OCI-M1 (cell line): ENCODE measurements at regions not wholly inside any gene's neighbourhood (a gene's known extent, or its start where the extent isn't known, plus 50 kb on each side); places are given as distances from the start of the nearest gene placed in this dataset.
"Not testable (repeated sequence)": the region's sequence is repeated elsewhere in the genome, so short reads cannot be mapped to it uniquely, and the experiment has no call there.

Source experiments
- DNase-seq: peaks from one replicate; lab custom pipeline; 2025; lab: John Stamatoyannopoulos, UW

DNA sequence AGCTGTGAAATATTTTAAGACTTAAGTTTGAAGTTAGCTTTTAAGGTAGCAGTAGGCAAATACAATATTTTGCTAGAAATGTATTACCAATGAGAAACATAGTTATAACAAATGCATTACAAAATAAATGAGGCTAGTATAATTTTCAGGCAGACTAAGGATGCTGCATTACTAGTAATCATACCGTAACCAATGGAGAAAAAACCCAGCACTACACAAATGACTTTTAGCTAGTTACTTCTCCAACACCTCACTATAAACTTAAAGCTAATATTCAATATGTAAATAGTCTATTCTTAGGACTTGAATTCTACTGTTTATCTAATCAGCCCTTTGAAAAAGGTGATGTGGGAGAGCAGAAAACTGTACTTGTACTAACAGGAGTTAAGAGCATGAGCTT is 285.3 kb upstream of the KLF14 start:
- no peak for DNase-seq

DNA sequence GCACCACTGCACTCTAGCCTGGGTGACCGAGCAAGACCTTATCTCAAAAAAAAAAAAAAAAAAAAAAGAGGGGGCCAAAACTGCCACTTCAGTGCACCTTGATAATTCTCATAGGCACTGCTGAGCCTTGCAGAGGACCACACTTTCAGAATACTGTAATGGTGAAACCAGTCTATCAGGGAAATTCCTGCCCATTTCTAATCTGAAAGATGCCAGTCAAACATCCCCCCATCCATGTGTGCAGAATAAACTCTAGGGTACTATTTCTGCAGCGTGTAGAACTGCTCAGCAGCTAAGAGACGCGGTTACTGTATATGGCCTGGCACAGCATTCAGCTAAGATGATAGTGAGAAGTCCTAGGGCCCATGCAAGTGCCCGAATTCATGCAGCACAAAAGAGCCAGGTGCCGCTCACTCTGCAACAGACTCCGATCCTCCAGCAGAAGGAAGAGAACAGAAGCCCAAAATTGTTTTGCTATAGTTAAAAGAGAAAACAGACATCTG is 286.8 kb upstream of the KLF14 start:
- no peak for DNase-seq

DNA sequence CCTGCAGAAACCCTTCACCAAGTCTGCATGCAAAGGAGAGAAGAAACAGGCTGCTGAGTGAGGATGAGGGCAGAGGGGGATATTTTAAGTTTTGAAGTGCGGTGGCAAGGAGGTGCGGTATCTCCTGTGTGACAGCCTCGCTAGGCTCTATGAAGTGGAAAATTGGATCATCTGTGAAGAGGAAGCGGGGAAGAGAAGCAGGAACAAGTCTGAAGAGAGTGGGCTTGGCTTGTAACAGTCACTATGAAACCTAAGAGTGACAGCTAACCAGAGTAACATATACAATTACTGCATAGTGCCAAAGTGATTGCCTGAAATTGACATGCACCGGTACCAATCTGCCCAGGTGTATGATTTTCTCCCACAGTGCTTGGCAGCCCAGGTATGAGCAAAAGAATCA is 287.5 kb upstream of the KLF14 start:
- no peak for DNase-seq

DNA sequence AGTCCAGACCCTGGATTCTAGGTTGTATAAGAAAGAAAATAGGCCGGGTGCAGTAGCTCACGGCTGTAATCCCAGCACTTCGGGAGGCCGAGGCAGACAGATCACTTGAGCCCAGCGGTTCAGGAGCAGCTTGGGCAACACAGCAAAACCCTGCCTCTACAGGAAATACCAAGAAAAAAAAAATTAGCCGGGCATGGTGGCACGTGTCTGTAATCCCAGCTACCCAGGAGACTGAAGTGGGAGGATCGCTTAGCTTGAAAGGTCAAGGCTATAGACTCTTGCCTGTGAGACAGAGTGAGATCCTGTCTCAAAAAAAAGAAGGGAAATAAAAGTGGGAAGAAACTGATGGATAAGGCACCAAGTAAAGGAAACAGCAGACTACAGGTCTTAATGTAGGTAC is 287.9 kb upstream of the KLF14 start:
- no peak for DNase-seq

DNA sequence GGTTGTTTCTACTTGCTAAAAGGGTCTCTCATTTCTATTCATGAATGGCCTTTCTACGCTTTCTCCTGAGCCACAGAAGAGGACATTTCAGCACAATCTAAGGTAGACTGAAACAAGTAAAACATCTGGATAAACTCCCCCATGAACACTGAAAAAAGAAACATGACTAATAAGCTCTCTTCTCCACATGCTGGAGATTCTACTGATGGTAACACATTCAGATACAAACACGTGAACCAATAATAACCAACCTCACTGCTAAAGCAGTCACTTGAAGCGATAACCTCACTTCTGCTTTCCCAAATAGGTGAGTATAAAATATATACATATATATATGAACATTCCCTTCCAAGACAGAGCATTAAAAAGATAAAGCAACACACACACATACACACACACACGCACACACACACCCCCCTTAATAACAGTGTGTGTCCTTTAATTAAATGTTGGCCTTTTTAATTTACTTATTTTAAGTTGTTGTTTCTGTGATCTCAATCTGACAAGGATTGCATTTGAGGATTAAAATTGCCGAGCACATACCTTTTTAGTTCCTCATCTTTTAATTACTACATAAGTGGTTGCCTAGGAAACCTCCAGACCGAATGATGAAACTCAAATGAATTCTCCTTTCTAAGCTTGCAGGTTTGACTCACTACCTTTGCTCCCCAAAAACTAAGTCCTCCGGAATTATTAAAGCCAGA is 292.4 kb upstream of the KLF14 start:
- peak; percentile 4 for DNase-seq

DNA sequence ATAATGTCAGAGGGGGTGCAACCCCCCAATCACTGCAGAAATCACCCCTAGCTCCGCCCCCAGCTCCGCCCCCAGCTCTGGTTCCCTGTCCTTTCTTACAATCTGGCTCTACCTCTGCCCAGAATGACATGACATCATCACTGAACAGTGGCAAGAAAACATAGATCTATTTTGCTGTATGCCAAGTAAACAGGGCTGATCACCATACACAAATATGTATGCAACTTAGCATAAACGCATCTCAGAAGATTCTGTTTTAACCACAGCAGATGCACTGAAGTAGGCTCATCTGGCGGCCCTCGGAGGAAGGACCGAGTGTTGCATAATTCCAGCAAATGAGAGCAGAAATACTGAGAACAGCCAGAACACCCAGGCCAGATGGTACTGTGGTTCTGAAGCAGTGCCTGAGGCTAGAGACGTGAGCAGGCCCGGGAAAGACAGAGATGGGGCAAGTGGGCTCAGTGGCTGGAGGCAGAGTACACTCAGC is 293.3 kb upstream of the KLF14 start:
- no peak for DNase-seq

DNA sequence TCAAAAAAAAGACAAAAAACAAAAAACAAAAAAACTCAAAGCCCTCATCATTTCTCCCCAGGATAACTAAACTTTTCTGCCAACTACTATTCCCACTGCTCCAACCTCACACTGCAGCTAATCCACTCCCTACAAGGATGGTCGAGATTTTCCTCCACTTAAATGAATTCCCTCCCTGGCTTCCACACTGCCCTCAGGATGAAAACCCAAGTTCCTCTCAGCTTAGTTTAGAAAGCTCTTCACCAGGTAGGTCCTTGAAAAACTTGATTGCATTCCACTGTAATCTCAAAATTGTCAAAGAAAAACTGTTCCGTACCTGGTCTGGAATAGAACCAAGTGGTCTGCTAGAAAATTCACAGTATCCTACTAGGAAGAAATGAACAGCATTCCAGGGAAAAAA is 294.3 kb upstream of the KLF14 start:
- DNase-seq = no peak

DNA sequence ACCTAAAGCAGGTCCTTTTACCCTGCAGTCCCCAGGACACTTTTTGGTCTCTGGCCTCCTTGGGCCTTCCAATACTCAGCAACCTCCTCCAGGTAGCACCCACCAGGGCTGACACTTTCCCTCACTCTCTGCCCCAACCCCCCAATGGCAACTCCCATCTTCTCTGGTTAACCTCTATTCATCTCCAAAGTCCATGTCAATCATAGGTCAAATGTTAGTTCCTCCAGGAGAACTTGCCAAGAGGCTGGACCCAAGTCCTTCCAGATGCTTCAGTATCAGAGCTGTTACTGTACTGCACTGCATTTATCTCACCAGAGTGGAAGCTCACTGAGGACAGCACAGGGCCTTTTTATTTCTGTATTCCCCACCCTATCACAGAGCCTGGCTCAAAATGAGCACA is 295.0 kb upstream of the KLF14 start:
- DNase-seq = no peak

DNA sequence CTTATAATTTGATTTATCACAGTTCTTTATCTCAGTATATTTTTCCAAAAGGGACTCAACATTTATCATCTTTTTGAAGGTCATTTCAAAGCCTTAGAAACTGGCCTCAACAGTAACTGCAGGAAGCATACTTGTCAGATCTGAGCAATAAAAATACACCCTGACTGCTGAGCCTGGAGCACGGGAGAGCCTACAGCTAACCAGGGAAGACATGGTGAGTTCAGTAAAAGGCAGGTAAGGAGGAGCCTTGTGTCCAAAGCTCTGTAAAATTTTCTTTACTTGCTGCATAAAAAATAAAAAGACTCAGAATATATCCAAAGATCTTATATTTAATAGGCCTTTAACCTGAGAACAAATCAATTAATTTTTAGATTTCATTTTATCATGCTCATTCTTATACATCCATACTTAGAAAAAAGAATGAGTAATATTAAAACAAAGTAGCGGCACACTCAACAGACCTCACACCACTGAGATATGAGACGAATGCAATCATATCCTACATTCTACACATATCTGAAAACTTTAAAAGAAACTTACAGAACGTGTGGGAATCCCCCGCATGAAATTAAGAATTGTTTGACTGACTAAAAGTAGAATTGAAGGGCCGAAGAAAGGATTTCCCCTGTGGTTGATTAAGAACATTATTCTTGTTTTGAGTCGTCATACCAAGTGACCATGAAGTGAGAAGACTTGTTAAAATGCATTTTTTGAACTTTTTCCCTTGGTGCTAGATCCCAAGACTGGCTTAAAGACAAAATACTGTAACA is 296.4 kb upstream of the MKLN1 start:
- no peak for DNase-seq

DNA sequence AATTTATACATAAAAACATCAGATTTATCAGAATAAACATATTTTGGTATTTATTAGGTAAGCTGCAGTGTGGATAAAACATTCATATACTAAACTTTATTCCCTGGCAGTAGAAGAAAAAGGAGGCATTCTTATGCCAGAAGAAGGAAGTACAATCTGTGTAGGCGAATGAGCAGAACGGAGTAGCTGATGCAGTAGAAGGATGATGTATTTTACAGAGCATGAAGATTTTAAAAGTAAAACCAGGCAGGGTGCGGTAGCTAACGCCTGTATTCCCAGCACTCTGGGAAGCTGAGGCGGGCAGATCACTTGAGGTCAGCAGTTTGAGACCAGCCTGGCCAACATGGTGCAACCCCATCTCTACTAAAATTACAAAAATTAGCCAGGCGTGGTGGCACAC is 294.9 kb upstream of the MKLN1 start:
- no peak for DNase-seq

DNA sequence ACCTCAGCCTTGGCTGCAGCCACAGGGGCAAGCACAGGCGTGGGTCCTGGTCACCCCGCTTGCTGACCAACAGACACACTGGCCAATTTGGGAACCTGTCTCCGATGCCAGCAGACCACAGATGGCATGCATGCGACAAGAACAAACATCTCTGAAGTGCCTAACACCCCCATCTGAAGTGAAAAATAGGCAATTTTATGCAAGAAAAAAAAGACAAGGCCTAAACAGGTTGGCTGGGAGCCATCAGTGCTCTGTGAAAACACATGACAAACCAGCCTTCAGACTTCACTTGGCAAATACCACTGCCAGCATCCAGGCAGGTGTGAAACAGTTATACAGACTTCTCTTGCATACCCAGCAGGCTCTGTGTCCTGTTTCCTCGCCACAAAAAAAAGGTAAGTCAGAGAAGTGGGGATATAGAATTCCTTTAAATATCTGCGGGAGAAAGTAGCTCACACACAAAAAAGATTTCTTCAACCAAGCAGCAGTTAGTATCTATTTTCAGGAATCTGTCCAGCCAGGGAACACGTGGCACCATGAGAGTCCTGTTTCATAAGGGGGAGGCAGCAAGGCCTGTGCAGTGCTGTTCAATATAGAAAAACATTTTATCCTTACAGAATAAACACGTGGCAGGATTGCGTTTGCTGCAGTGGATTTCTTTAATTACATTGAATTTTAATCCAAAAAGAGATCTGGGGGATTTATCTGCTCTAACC is 293.4 kb upstream of the MKLN1 start:
- DNase-seq = no peak

DNA sequence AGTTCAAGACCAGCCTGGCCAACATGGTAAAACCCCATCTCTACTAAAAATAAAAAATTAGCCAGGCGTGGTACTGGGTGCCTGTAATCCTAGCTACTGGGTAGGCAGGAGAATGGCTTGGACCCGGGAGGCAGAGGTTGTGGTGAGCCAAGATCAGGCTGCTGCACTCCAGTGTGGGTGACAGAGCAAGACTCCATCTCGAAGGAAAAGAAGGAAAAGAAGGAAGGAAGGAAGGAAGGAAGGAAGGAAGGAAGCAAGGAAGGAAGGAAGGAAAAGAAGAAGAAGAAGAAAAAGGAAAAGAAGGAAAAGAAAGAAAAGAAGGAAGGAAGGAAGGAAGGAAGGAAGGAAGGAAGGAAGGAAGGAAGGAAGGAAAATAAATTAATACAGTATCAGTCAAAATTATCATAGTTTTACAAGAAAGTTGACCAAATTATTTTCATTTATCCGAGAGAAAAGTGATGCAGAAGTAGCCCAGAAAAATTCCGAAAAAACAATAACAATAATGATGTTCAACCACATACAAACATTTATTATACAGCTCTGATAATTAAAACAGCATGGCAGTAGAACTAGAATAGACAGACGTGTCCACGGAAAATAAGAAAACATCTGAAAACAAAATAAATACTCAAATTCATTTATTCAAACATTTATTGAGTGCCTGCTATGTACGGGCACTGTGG is 292.4 kb upstream of the MKLN1 start:
- DNase-seq = no peak

DNA sequence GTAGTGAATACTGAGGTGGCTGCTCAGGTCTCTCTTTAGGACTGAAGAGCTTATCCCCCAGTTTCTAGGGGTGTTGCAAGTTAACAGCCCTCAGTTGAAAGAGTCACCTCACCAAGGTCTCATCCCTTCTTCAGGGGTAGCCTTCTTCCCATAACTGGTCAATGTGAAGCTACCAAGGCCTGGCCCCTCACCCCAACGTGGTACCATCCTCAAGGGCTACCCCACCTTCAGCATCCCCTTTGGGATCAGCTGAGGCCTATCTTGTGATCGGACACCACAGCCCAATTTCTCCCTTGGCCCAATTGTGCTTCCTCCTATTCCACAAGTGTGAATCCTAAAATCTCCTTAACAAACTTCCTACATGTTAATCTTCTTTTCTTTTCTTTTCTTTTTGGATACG is 289.5 kb upstream of the MKLN1 start:
- DNase-seq = no peak

DNA sequence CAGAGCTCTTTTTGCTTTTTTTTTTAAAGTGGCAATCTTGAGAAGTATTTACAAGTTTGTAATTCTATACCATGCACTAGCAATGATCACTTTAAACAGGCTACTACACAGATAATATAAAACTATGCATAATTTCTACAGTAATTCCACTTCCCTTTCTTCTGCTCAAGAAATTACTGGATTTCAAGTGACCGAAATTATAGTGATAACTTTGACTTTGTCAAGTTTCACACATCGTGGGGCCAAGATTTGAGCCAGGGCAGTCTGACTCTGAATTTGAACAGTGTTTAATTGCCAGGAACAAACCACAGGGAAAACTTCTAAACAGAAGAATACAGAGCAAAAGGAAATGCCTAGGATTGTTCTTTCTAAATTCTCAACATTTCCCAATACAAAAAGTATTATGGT is 288.3 kb upstream of the MKLN1 start:
- peak; percentile 9 for DNase-seq

DNA sequence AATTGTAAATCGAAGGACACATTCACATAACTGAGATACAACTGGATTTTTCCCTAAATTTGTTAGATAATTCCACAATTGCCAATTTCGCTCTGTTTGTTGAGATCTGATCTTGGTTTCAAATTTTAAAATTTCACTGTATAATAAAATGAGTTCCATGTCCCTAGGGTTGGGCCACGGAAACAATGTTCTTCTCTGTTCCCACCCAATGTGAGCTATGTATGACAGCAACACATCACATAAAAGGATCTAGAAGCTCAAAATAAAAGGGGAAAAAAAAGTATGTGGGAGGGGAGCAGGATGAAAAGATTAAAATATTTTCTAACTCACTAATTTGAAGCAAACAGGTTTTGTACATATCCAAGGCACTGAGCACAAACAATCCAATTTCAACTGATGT is 287.8 kb upstream of the MKLN1 start:
- DNase-seq = no peak

DNA sequence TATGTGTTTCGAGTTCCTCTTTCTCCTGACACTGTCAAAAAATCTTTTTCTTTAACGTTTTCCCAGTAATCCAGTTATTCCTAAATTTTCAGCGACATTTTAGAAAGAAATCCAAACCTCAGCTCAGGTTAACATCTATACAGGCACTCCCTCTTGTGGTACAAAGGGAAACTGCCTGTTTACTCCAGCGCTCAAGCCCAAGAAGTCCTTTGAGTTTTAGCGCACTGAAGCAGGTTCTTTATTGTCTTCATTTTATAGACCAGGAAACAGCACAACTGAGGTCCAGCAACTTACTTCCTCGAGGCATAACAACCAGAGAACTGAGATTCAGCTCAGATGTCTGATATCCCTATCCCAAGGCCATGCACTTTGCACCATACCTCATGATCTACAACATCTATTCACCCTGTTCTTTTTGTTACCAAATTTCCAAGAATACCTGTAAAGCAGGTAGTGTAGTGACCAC is 287.2 kb upstream of the MKLN1 start:
- DNase-seq = peak; percentile 78

DNA sequence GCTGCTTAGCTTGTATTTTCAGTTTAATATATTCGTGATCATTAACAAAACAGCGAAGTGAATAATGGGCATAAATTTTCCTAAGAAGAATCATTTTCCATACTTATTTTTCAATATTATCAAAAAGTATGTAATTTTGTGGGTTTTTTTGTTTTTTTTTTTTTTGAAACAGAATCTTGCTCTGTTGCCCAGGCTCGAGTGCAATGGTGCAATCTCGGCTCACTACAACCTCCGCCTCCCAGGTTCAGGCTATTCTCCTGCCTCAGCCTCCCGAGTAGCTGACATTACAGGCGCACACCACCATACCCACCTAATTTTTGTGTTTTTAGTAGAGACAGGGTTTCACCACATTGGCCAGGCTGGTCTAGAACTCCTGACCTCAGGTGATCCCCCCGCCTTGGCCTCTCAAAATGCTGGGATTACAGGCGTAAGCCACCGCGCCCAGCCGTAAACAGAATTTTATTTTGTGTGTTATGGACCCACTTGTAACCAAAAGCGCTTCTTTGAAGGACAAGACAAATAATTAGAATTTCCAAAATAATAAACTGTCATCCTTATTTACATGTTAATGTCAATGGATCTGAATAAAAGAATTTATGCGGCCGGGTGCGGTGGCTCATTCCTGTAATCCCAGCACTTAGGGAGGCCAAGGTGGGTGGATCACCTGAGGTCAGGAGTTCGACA is 286.5 kb upstream of the MKLN1 start:
- DNase-seq = not testable (repeated sequence)

DNA sequence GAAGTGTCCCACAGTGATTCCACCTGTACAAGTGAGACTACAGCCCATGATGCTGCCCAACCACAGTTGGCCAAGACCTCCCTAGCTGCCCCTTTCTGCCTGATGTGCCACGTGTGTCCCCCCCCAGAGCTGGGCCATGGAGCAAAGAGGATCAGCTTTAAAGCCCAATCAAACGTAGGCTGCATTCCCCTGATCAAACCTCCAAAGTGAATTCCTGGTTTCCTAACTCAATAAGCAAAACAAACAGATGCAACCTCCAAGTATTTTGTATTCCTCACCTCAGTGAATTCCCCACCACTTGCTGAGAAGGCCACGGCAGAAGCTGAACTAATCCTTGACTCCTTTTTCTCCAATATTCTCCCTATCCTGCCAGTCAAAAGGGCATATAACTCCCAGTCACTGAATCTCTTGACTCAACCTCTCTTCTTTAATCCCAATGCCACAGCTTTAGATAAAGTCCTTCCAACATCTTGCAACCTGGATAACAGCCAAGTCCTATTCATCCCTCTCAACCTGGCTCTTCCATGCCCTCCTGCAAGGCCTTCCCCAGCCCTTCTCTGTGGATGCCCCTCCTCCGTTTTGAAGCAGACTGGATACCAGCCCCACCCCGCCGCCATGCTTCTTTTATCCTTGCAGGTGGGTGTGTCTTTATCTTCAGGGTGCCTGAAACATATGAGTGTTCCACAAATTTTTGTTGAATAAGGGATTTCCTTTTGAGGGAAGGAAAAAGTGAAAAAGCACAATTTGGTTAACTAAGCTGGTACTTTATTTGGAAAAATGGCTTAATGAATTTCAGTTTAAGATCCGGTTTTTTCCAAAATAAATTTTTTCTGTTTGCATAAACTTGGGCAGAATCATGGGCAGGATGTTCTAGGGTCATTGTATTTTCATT is 285.2 kb upstream of the MKLN1 start:
- DNase-seq = no peak

DNA sequence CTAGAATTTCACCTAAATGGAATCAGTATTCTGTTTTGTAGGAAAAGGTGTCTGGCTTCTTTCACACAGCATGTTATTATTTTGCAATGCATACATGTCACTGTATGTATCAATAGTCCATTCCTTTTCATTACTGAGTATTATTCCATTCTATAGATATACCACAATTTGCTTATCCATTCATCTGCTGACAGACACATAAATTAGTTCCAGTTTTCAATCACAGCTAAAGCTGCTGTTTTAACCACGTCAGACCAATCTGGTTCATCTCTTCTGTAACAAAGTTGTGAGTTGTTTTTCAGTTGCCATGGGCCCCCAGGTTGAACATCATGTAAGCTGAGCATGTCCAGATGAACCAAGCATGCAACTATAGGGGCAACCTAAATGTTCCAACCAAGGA is 282.1 kb upstream of the MKLN1 start:
- DNase-seq = no peak

DNA sequence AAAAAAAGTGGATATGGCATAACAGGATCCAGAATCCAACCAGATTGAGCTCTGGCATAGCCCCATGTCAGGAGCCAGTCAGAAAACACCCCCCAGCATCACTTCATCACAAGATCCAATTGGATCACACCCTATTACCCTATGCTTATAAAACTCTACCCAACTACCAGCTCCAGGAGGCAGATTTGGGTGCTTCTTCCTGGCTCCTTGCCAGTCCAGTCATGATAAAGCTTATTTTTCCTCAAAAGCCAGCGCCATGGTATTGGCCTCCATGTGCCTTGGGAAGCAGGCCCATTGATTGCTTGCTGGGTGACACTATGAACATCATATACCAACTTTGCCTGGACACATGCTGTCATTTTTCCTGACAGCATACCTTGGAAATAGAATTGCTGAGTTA is 281.4 kb upstream of the MKLN1 start:
- no peak for DNase-seq
